ENCODE measurements at regions not wholly inside any gene's neighbourhood (a gene's known extent, or its start where the extent isn't known, plus 50 kb on each side); places are given as distances from the start of the nearest gene placed in this dataset.

GRCh38 chr10:2745666-2746065, 321.7 kb upstream of the PFKP start:
- Histone ChIP-seq H3K27ac (ENCODE audit: low read length, poor library complexity, severe bottlenecking) (no peak overlapping the region), H3K9me3 (ENCODE audit: control insufficient read depth, low read length) (peaks cover 7% of the 10 kb centered on the region), H2BK5ac (ENCODE audit: low read depth, low read length, poor library complexity, severe bottlenecking) (no peak overlapping the region), H4K8ac (ENCODE audit: low read length) (no peak overlapping the region), H3K23ac (ENCODE audit: low read length in 2 of 2) (no peak overlapping the region), H3K18ac (ENCODE audit: low read depth in 1 of 2, low read length in 2 of 2) (no peak overlapping the region), H3K36me3 (ENCODE audit: control insufficient read depth in 1 of 2, insufficient read depth in 2 of 2, low read depth in 1 of 2, low read length in 2 of 2) (no peaks in the 10 kb centered on the region), H3K4me2 (ENCODE audit: low read length, poor library complexity, severe bottlenecking) (no peak overlapping the region), H2BK120ac (ENCODE audit: low read depth, low read length) (no peak overlapping the region), H3K4me1 (ENCODE audit: control insufficient read depth, insufficient read depth, low read depth, low read length) (no peaks in the 10 kb centered on the region), H2BK12ac (ENCODE audit: low read length in 2 of 2) (no peak overlapping the region), H2AFZ (ENCODE audit: low read depth, low read length) (no peak overlapping the region), H3K4ac (ENCODE audit: low read depth in 1 of 2, low read length in 2 of 2) (no peak overlapping the region), H3K4me3 (ENCODE audit: insufficient read depth in 1 of 2, low read depth in 1 of 2, low read length in 2 of 2) (no peak overlapping the region), H2AK5ac (ENCODE audit: low read length, severe bottlenecking) (no peak overlapping the region), H4K91ac (ENCODE audit: low read length) (no peak overlapping the region), H3K79me1 (replicated peaks; ENCODE audit: low read length, poor library complexity, severe bottlenecking) (no peaks in the 10 kb centered on the region), H2BK15ac (ENCODE audit: low read depth, poor library complexity, severe bottlenecking) (no peak overlapping the region), H3K9ac (ENCODE audit: low read length) (no peak overlapping the region), H3K27me3 (ENCODE audit: control insufficient read depth in 1 of 2, insufficient read depth in 1 of 2, low read length in 2 of 2) (no peaks in the 10 kb centered on the region), H3K14ac (ENCODE audit: low read length in 2 of 2) (no peak overlapping the region)
- WGBS = 76% methylated on average over 5 of the region's 5 CpGs
- DNase-seq = no peak

GRCh38 chr10:2744547-2745200, 322.7 kb upstream of the PFKP start:
- H3K9ac ChIP-seq (ENCODE audit: low read length) = peak overlapping the region; percentile 19
- 59% methylated on average over 5 of the region's 6 CpGs for WGBS
- no peak overlapping the region for H3K4me2 ChIP-seq (ENCODE audit: low read length, poor library complexity, severe bottlenecking)

GRCh38 chr10:2734603-2735002, 332.7 kb upstream of the PFKP start:
- DNase-seq = no peak
- Histone ChIP-seq H3K4me1 (ENCODE audit: control insufficient read depth, insufficient read depth, low read depth, low read length) (no peaks in the 10 kb centered on the region), H3K27ac (ENCODE audit: low read length, poor library complexity, severe bottlenecking) (no peak overlapping the region), H2BK5ac (ENCODE audit: low read depth, low read length, poor library complexity, severe bottlenecking) (no peak overlapping the region), H3K23ac (ENCODE audit: low read length in 2 of 2) (no peak overlapping the region), H2BK12ac (ENCODE audit: low read length in 2 of 2) (no peak overlapping the region), H3K14ac (ENCODE audit: low read length in 2 of 2) (no peak overlapping the region), H3K36me3 (ENCODE audit: control insufficient read depth in 1 of 2, insufficient read depth in 2 of 2, low read depth in 1 of 2, low read length in 2 of 2) (no peaks in the 10 kb centered on the region), H3K9me3 (ENCODE audit: control insufficient read depth, low read length) (peaks cover 18% of the 10 kb centered on the region), H3K18ac (ENCODE audit: low read depth in 1 of 2, low read length in 2 of 2) (no peak overlapping the region), H3K4me3 (ENCODE audit: insufficient read depth in 1 of 2, low read depth in 1 of 2, low read length in 2 of 2) (no peak overlapping the region), H3K4ac (ENCODE audit: low read depth in 1 of 2, low read length in 2 of 2) (no peak overlapping the region), H2AK5ac (ENCODE audit: low read length, severe bottlenecking) (no peak overlapping the region), H3K27me3 (ENCODE audit: control insufficient read depth in 1 of 2, insufficient read depth in 1 of 2, low read length in 2 of 2) (no peaks in the 10 kb centered on the region), H4K8ac (ENCODE audit: low read length) (no peak overlapping the region), H2BK120ac (ENCODE audit: low read depth, low read length) (no peak overlapping the region), H3K79me1 (replicated peaks; ENCODE audit: low read length, poor library complexity, severe bottlenecking) (no peaks in the 10 kb centered on the region), H3K4me2 (ENCODE audit: low read length, poor library complexity, severe bottlenecking) (no peak overlapping the region), H2BK15ac (ENCODE audit: low read depth, poor library complexity, severe bottlenecking) (no peak overlapping the region), H3K9ac (ENCODE audit: low read length) (no peak overlapping the region), H2AFZ (ENCODE audit: low read depth, low read length) (no peak overlapping the region), H4K91ac (ENCODE audit: low read length) (no peak overlapping the region)
- WGBS = 88% methylated on average over 19 of the region's 19 CpGs

More at GRCh38 chr10:2744547-2745200, 322.7 kb upstream of the PFKP start:
- Histone ChIP-seq H3K23ac (ENCODE audit: low read length in 2 of 2) (no peak overlapping the region), H3K9me3 (ENCODE audit: control insufficient read depth, low read length) (peaks cover 7% of the 10 kb centered on the region), H4K91ac (ENCODE audit: low read length) (no peak overlapping the region), H3K36me3 (ENCODE audit: control insufficient read depth in 1 of 2, insufficient read depth in 2 of 2, low read depth in 1 of 2, low read length in 2 of 2) (no peaks in the 10 kb centered on the region), H2BK15ac (ENCODE audit: low read depth, poor library complexity, severe bottlenecking) (no peak overlapping the region), H2BK5ac (ENCODE audit: low read depth, low read length, poor library complexity, severe bottlenecking) (no peak overlapping the region), H3K79me1 (replicated peaks; ENCODE audit: low read length, poor library complexity, severe bottlenecking) (no peaks in the 10 kb centered on the region), H3K4me3 (ENCODE audit: insufficient read depth in 1 of 2, low read depth in 1 of 2, low read length in 2 of 2) (no peak overlapping the region), H3K27me3 (ENCODE audit: control insufficient read depth in 1 of 2, insufficient read depth in 1 of 2, low read length in 2 of 2) (no peaks in the 10 kb centered on the region), H3K4me1 (ENCODE audit: control insufficient read depth, insufficient read depth, low read depth, low read length) (peaks cover 1% of the 10 kb centered on the region), H2AK5ac (ENCODE audit: low read length, severe bottlenecking) (no peak overlapping the region), H2BK12ac (ENCODE audit: low read length in 2 of 2) (no peak overlapping the region), H3K27ac (ENCODE audit: low read length, poor library complexity, severe bottlenecking) (no peak overlapping the region), H4K8ac (ENCODE audit: low read length) (no peak overlapping the region), H3K4ac (ENCODE audit: low read depth in 1 of 2, low read length in 2 of 2) (no peak overlapping the region), H3K14ac (ENCODE audit: low read length in 2 of 2) (no peak overlapping the region), H2AFZ (ENCODE audit: low read depth, low read length) (no peak overlapping the region), H2BK120ac (ENCODE audit: low read depth, low read length) (no peak overlapping the region), H3K18ac (ENCODE audit: low read depth in 1 of 2, low read length in 2 of 2) (no peak overlapping the region)
- peak; percentile 3 for DNase-seq

- Histone ChIP-seq H4K91ac (ENCODE audit: low read length) (no peak overlapping the region), H2BK12ac (ENCODE audit: low read length in 2 of 2) (no peak overlapping the region), H3K36me3 (ENCODE audit: control insufficient read depth in 1 of 2, insufficient read depth in 2 of 2, low read depth in 1 of 2, low read length in 2 of 2) (no peaks in the 10 kb centered on the region), H3K79me1 (replicated peaks; ENCODE audit: low read length, poor library complexity, severe bottlenecking) (no peaks in the 10 kb centered on the region), H3K27ac (ENCODE audit: low read length, poor library complexity, severe bottlenecking) (no peak overlapping the region), H4K8ac (ENCODE audit: low read length) (no peak overlapping the region), H2AFZ (ENCODE audit: low read depth, low read length) (no peak overlapping the region), H3K4ac (ENCODE audit: low read depth in 1 of 2, low read length in 2 of 2) (no peak overlapping the region), H3K4me3 (ENCODE audit: insufficient read depth in 1 of 2, low read depth in 1 of 2, low read length in 2 of 2) (no peak overlapping the region), H3K4me2 (ENCODE audit: low read length, poor library complexity, severe bottlenecking) (no peak overlapping the region), H2BK15ac (ENCODE audit: low read depth, poor library complexity, severe bottlenecking) (no peak overlapping the region), H3K23ac (ENCODE audit: low read length in 2 of 2) (no peak overlapping the region), H3K9ac (ENCODE audit: low read length) (no peak overlapping the region), H3K4me1 (ENCODE audit: control insufficient read depth, insufficient read depth, low read depth, low read length) (no peaks in the 10 kb centered on the region), H2BK120ac (ENCODE audit: low read depth, low read length) (no peak overlapping the region), H3K9me3 (ENCODE audit: control insufficient read depth, low read length) (peaks cover 18% of the 10 kb centered on the region), H3K18ac (ENCODE audit: low read depth in 1 of 2, low read length in 2 of 2) (no peak overlapping the region), H3K27me3 (ENCODE audit: control insufficient read depth in 1 of 2, insufficient read depth in 1 of 2, low read length in 2 of 2) (no peaks in the 10 kb centered on the region), H3K14ac (ENCODE audit: low read length in 2 of 2) (no peak overlapping the region), H2AK5ac (ENCODE audit: low read length, severe bottlenecking) (no peak overlapping the region), H2BK5ac (ENCODE audit: low read depth, low read length, poor library complexity, severe bottlenecking) (no peak overlapping the region)
- WGBS = 92% methylated on average over 25 of the region's 25 CpGs
- no peak for DNase-seq
Measured at GRCh38 chr10:2733278-2733963, 333.9 kb upstream of the PFKP start.

Measured in mesenchymal stem cell (in vitro differentiated cells and primary cell).